HEK293 (cell line): ENCODE measurements at regions not wholly inside any gene's neighbourhood (a gene's known extent, or its start where the extent isn't known, plus 50 kb on each side); places are given as distances from the start of the nearest gene placed in this dataset.

Experiments used
- CTCF ChIP-seq: fragments of 450-650 bp; formaldehyde crosslinking; IDR thresholded peaks from 2 replicates; pipeline ENCODE4 v1.5.1; 2016; ENCODE audit warnings: missing biosample characterization, missing genetic modification characterization
- ZFP41 ChIP-seq: fragments of 450-650 bp; formaldehyde crosslinking; IDR thresholded peaks from 2 replicates; pipeline ENCODE4 v1.5.1; 2016; ENCODE audit warnings: missing biosample characterization, missing genetic modification characterization, borderline replicate concordance
- ZNF175 ChIP-seq: fragments of 450-650 bp; formaldehyde crosslinking; IDR thresholded peaks from 2 replicates; pipeline ENCODE4 v1.5.1; 2016; ENCODE audit warnings: missing biosample characterization, missing genetic modification characterization
- ZNF596 ChIP-seq: fragments of 450-650 bp; IDR thresholded peaks from 2 replicates; pipeline ENCODE4 v1.5.0; 2018; ENCODE audit warnings: missing biosample characterization, mild to moderate bottlenecking, missing genetic modification characterization, moderate library complexity
- ZNF704 ChIP-seq: fragments of 450-650 bp; formaldehyde crosslinking; IDR thresholded peaks from 2 replicates; pipeline ENCODE4 v1.5.1; 2016; ENCODE audit warnings: missing biosample characterization, missing genetic modification characterization
- ZNF830 ChIP-seq: fragments of 450-650 bp; IDR thresholded peaks from 2 replicates; pipeline ENCODE4 v1.5.0; 2018; ENCODE audit warnings: missing biosample characterization, missing genetic modification characterization, low read depth, mild to moderate bottlenecking, moderate library complexity

GRCh38 chr4:67365661-67366245 lies 179.6 kb downstream of the CENPC start:
- TF ChIP-seq CTCF (tag by site-specific recombination) (no peak), ZFP41 (tag by site-specific recombination) (no peak), ZNF596 (tag by site-specific recombination) (no peak), ZNF704 (no peak), ZNF175 (tag by site-specific recombination) (no peak), ZNF830 (tag by site-specific recombination) (no peak)
